ENCODE measurements at regions not wholly inside any gene's neighbourhood (a gene's known extent, or its start where the extent isn't known, plus 50 kb on each side); places are given as distances from the start of the nearest gene placed in this dataset.

GRCh38 chr1:72847651-72848050, 565.3 kb upstream of the NEGR1 start:
- 25% methylated on average over 1 of the region's 3 CpGs for WGBS (ENCODE audit: insufficient coverage)

GRCh38 chr1:72846476-72847278, 564.3 kb upstream of the NEGR1 start:
- no peaks in the 10 kb centered on the region for H3K36me3 ChIP-seq (ENCODE audit: control insufficient read depth, insufficient read depth, low read length)
- H3K27ac ChIP-seq (ENCODE audit: low read depth, low read length) = no peak overlapping the region
- no peaks in the 10 kb centered on the region for H3K9me3 ChIP-seq (ENCODE audit: control insufficient read depth, insufficient read depth, low read length)
- no peak overlapping the region for H3K4me3 ChIP-seq (ENCODE audit: low read depth, low read length)
- DNase-seq (ENCODE audit: low read depth in 4 of 6, low spot score in 6 of 6) = peak in 5 of 6 donors; percentile 18 to 90 (median 33)
- no peaks in the 10 kb centered on the region for H3K27me3 ChIP-seq (ENCODE audit: control insufficient read depth, insufficient read depth, low read length)
- no CpG with 5 or more reads among the region's 2 CpGs for WGBS (ENCODE audit: insufficient coverage)
- no peaks in the 10 kb centered on the region for H3K4me1 ChIP-seq (ENCODE audit: control insufficient read depth, insufficient read depth, low read length)

More at GRCh38 chr1:72847651-72848050, 565.3 kb upstream of the NEGR1 start:
- Histone ChIP-seq H3K27ac (ENCODE audit: low read depth, low read length) (no peak overlapping the region), H3K27me3 (ENCODE audit: control insufficient read depth, insufficient read depth, low read length) (no peaks in the 10 kb centered on the region), H3K4me3 (ENCODE audit: low read depth, low read length) (no peak overlapping the region), H3K9me3 (ENCODE audit: control insufficient read depth, insufficient read depth, low read length) (no peaks in the 10 kb centered on the region), H3K36me3 (ENCODE audit: control insufficient read depth, insufficient read depth, low read length) (no peaks in the 10 kb centered on the region), H3K4me1 (ENCODE audit: control insufficient read depth, insufficient read depth, low read length) (no peaks in the 10 kb centered on the region)
- peak in 2 of 6 donors; percentile 52 to 60 for DNase-seq (ENCODE audit: low read depth in 4 of 6, low spot score in 6 of 6)

GRCh38 chr1:72845981-72846380, 563.6 kb upstream of the NEGR1 start:
- H3K9me3 ChIP-seq (ENCODE audit: control insufficient read depth, insufficient read depth, low read length) = no peaks in the 10 kb centered on the region
- no peaks in the 10 kb centered on the region for H3K36me3 ChIP-seq (ENCODE audit: control insufficient read depth, insufficient read depth, low read length)
- H3K27me3 ChIP-seq (ENCODE audit: control insufficient read depth, insufficient read depth, low read length) = no peaks in the 10 kb centered on the region
- H3K4me1 ChIP-seq (ENCODE audit: control insufficient read depth, insufficient read depth, low read length) = no peaks in the 10 kb centered on the region
- no peak for DNase-seq (ENCODE audit: low read depth in 4 of 6, low spot score in 6 of 6)
- no peak overlapping the region for H3K4me3 ChIP-seq (ENCODE audit: low read depth, low read length)
- H3K27ac ChIP-seq (ENCODE audit: low read depth, low read length) = no peak overlapping the region

GRCh38 chr1:72845381-72845780, 563.0 kb upstream of the NEGR1 start:
- no peaks in the 10 kb centered on the region for H3K9me3 ChIP-seq (ENCODE audit: control insufficient read depth, insufficient read depth, low read length)
- no peaks in the 10 kb centered on the region for H3K27me3 ChIP-seq (ENCODE audit: control insufficient read depth, insufficient read depth, low read length)
- 98% methylated on average over 4 of the region's 4 CpGs for WGBS (ENCODE audit: insufficient coverage)
- no peaks in the 10 kb centered on the region for H3K4me1 ChIP-seq (ENCODE audit: control insufficient read depth, insufficient read depth, low read length)
- H3K27ac ChIP-seq (ENCODE audit: low read depth, low read length) = no peak overlapping the region
- no peak for DNase-seq (ENCODE audit: low read depth in 4 of 6, low spot score in 6 of 6)
- no peaks in the 10 kb centered on the region for H3K36me3 ChIP-seq (ENCODE audit: control insufficient read depth, insufficient read depth, low read length)
- H3K4me3 ChIP-seq (ENCODE audit: low read depth, low read length) = no peak overlapping the region

- DNase-seq (ENCODE audit: low read depth in 4 of 6, low spot score in 6 of 6) = no peak
- Histone ChIP-seq H3K27me3 (ENCODE audit: control insufficient read depth, insufficient read depth, low read length) (no peaks in the 10 kb centered on the region), H3K4me3 (ENCODE audit: low read depth, low read length) (no peak overlapping the region), H3K4me1 (ENCODE audit: control insufficient read depth, insufficient read depth, low read length) (no peaks in the 10 kb centered on the region), H3K9me3 (ENCODE audit: control insufficient read depth, insufficient read depth, low read length) (no peaks in the 10 kb centered on the region), H3K36me3 (ENCODE audit: control insufficient read depth, insufficient read depth, low read length) (no peaks in the 10 kb centered on the region), H3K27ac (ENCODE audit: low read depth, low read length) (no peak overlapping the region)
Observed at GRCh38 chr1:72837781-72838180, 555.4 kb upstream of the NEGR1 start.

- no peak for DNase-seq (ENCODE audit: low read depth in 4 of 6, low spot score in 6 of 6)
- no peaks in the 10 kb centered on the region for H3K27me3 ChIP-seq (ENCODE audit: control insufficient read depth, insufficient read depth, low read length)
- no peaks in the 10 kb centered on the region for H3K36me3 ChIP-seq (ENCODE audit: control insufficient read depth, insufficient read depth, low read length)
- H3K4me1 ChIP-seq (ENCODE audit: control insufficient read depth, insufficient read depth, low read length) = no peaks in the 10 kb centered on the region
- H3K4me3 ChIP-seq (ENCODE audit: low read depth, low read length) = no peak overlapping the region
- no peaks in the 10 kb centered on the region for H3K9me3 ChIP-seq (ENCODE audit: control insufficient read depth, insufficient read depth, low read length)
- WGBS (ENCODE audit: insufficient coverage) = 75% methylated on average over 4 of the region's 5 CpGs
- no peak overlapping the region for H3K27ac ChIP-seq (ENCODE audit: low read depth, low read length)
Observed at GRCh38 chr1:72830606-72831390, 548.5 kb upstream of the NEGR1 start.

GRCh38 chr1:72827278-72827677, 544.9 kb upstream of the NEGR1 start:
- Histone ChIP-seq H3K27ac (ENCODE audit: low read depth, low read length) (no peak overlapping the region), H3K4me1 (ENCODE audit: control insufficient read depth, insufficient read depth, low read length) (no peaks in the 10 kb centered on the region), H3K27me3 (ENCODE audit: control insufficient read depth, insufficient read depth, low read length) (no peaks in the 10 kb centered on the region), H3K9me3 (ENCODE audit: control insufficient read depth, insufficient read depth, low read length) (peaks cover 4% of the 10 kb centered on the region), H3K36me3 (ENCODE audit: control insufficient read depth, insufficient read depth, low read length) (no peaks in the 10 kb centered on the region), H3K4me3 (ENCODE audit: low read depth, low read length) (no peak overlapping the region)
- no peak for DNase-seq (ENCODE audit: low read depth in 4 of 6, low spot score in 6 of 6)

- DNase-seq (ENCODE audit: low read depth in 4 of 6, low spot score in 6 of 6) = no peak
- H3K4me3 ChIP-seq (ENCODE audit: low read depth, low read length) = no peak overlapping the region
- no peaks in the 10 kb centered on the region for H3K36me3 ChIP-seq (ENCODE audit: control insufficient read depth, insufficient read depth, low read length)
- H3K27ac ChIP-seq (ENCODE audit: low read depth, low read length) = no peak overlapping the region
- H3K27me3 ChIP-seq (ENCODE audit: control insufficient read depth, insufficient read depth, low read length) = no peaks in the 10 kb centered on the region
- H3K9me3 ChIP-seq (ENCODE audit: control insufficient read depth, insufficient read depth, low read length) = no peaks in the 10 kb centered on the region
- no peaks in the 10 kb centered on the region for H3K4me1 ChIP-seq (ENCODE audit: control insufficient read depth, insufficient read depth, low read length)
Observed at GRCh38 chr1:72804541-72804940, 522.2 kb upstream of the NEGR1 start.

- no peak for DNase-seq (ENCODE audit: low read depth in 4 of 6, low spot score in 6 of 6)
- H3K36me3 ChIP-seq (ENCODE audit: control insufficient read depth, insufficient read depth, low read length) = no peaks in the 10 kb centered on the region
- no peak overlapping the region for H3K27ac ChIP-seq (ENCODE audit: low read depth, low read length)
- no peaks in the 10 kb centered on the region for H3K9me3 ChIP-seq (ENCODE audit: control insufficient read depth, insufficient read depth, low read length)
- no peaks in the 10 kb centered on the region for H3K27me3 ChIP-seq (ENCODE audit: control insufficient read depth, insufficient read depth, low read length)
- 89% methylated on average over 1 of the region's 1 CpG for WGBS (ENCODE audit: insufficient coverage)
- no peak overlapping the region for H3K4me3 ChIP-seq (ENCODE audit: low read depth, low read length)
- H3K4me1 ChIP-seq (ENCODE audit: control insufficient read depth, insufficient read depth, low read length) = no peaks in the 10 kb centered on the region
Observed at GRCh38 chr1:72781038-72781437, 498.7 kb upstream of the NEGR1 start.

GRCh38 chr1:72780212-72780611, 497.9 kb upstream of the NEGR1 start:
- no peak overlapping the region for H3K27ac ChIP-seq (ENCODE audit: low read depth, low read length)
- H3K27me3 ChIP-seq (ENCODE audit: control insufficient read depth, insufficient read depth, low read length) = no peaks in the 10 kb centered on the region
- H3K4me3 ChIP-seq (ENCODE audit: low read depth, low read length) = no peak overlapping the region
- no peaks in the 10 kb centered on the region for H3K9me3 ChIP-seq (ENCODE audit: control insufficient read depth, insufficient read depth, low read length)
- DNase-seq (ENCODE audit: low read depth in 4 of 6, low spot score in 6 of 6) = no peak
- H3K36me3 ChIP-seq (ENCODE audit: control insufficient read depth, insufficient read depth, low read length) = no peaks in the 10 kb centered on the region
- no peaks in the 10 kb centered on the region for H3K4me1 ChIP-seq (ENCODE audit: control insufficient read depth, insufficient read depth, low read length)
- no CpG with 5 or more reads among the region's 1 CpG for WGBS (ENCODE audit: insufficient coverage)
